ENCODE measurements at regions not wholly inside any gene's neighbourhood (a gene's known extent, or its start where the extent isn't known, plus 50 kb on each side); places are given as distances from the start of the nearest gene placed in this dataset.

- DNase-seq, result no peak
- Histone ChIP-seq H3K27me3 (peaks cover 0 to 74% (median 0%) of the 10 kb centered on the region in 4 donors), H3K4me3 (no peak overlapping the region), H3K27ac (no peak overlapping the region), H3K4me1 (peaks cover 0 to 12% (median 8%) of the 10 kb centered on the region in 3 donors), H3K9me3 (peaks cover 0 to 14% (median 6%) of the 10 kb centered on the region in 3 donors), H3K36me3 (no peaks in the 10 kb centered on the region)
- no peak for TF ChIP-seq CTCF (IDR thresholded peaks at IDR 0.05)
- intact Hi-C loops (cut with DNase I), result no loop called here
- 64 to 68% methylated on average over 1 of the region's 1 CpG for WGBS, 2 donors
These were observed 98.4 kb upstream of the SGIP1 start for GRCh38 chr1:66435541-66435940.

GRCh38 chr1:66436378-66437135 lies 97.4 kb upstream of the SGIP1 start:
- peaks cover 0 to 63% (median 0%) of the 10 kb centered on the region in 4 donors for H3K27me3 ChIP-seq
- WGBS, 2 donors, result 44% methylated on average over 3 to 4 of the region's 4 CpGs
- peaks cover 0 to 4% (median 0%) of the 10 kb centered on the region in 3 donors for H3K9me3 ChIP-seq
- peak overlapping the region in 1 of 4 donors; percentile 25 for H3K27ac ChIP-seq
- no peak for DNase-seq
- intact Hi-C loops (cut with DNase I), result no loop called here
- TF ChIP-seq CTCF (IDR thresholded peaks at IDR 0.05), result peak in 5 of 6 experiments; percentile 29 to 65 (median 52)
- no peak for TF ChIP-seq POLR2A (IDR thresholded peaks at IDR 0.05)
- H3K4me3 ChIP-seq, result no peak overlapping the region
- H3K36me3 ChIP-seq, result no peaks in the 10 kb centered on the region
- peaks cover 0 to 12% (median 8%) of the 10 kb centered on the region in 3 donors for H3K4me1 ChIP-seq

GRCh38 chr1:66437136-66437401 lies 96.9 kb upstream of the SGIP1 start:
- peaks cover 0 to 58% (median 0%) of the 10 kb centered on the region in 4 donors for H3K27me3 ChIP-seq
- peak overlapping the region in 1 of 4 donors; percentile 25 for H3K27ac ChIP-seq
- intact Hi-C loops (cut with DNase I), result no loop called here
- TF ChIP-seq CTCF (IDR thresholded peaks at IDR 0.05) (no peak), POLR2A (IDR thresholded peaks at IDR 0.05) (no peak)
- peaks cover 0 to 12% (median 8%) of the 10 kb centered on the region in 3 donors for H3K4me1 ChIP-seq
- no peak overlapping the region for H3K4me3 ChIP-seq
- H3K36me3 ChIP-seq, result no peaks in the 10 kb centered on the region
- no peak for DNase-seq
- 65 to 90% methylated on average over 2 of the region's 2 CpGs for WGBS, 2 donors
- H3K9me3 ChIP-seq, result no peaks in the 10 kb centered on the region

- Histone ChIP-seq H3K36me3 (no peaks in the 10 kb centered on the region), H3K4me1 (peaks cover 0 to 12% (median 8%) of the 10 kb centered on the region in 3 donors), H3K27me3 (peaks cover 0 to 48% (median 0%) of the 10 kb centered on the region in 4 donors), H3K4me3 (no peak overlapping the region), H3K9me3 (no peaks in the 10 kb centered on the region), H3K27ac (no peak overlapping the region)
- no peak for TF ChIP-seq CTCF (IDR thresholded peaks at IDR 0.05)
- TF ChIP-seq POLR2A (IDR thresholded peaks at IDR 0.05), result no peak
- no peak for DNase-seq
- intact Hi-C loops (cut with DNase I), result no loop called here
- WGBS, 2 donors, result 77 to 79% methylated on average over 1 of the region's 1 CpG
These were observed 95.9 kb upstream of the SGIP1 start for GRCh38 chr1:66438062-66438461.

- Histone ChIP-seq H3K4me1 (peaks cover 0 to 12% (median 8%) of the 10 kb centered on the region in 3 donors), H3K27ac (peak overlapping the region in 1 of 4 donors; percentile 15), H3K36me3 (no peaks in the 10 kb centered on the region), H3K27me3 (peaks cover 0 to 45% (median 0%) of the 10 kb centered on the region in 4 donors), H3K9me3 (no peaks in the 10 kb centered on the region), H3K4me3 (no peak overlapping the region)
- WGBS, 2 donors, result 44 to 62% methylated on average over 7 of the region's 7 CpGs
- TF ChIP-seq CTCF (IDR thresholded peaks at IDR 0.05) (no peak), POLR2A (IDR thresholded peaks at IDR 0.05) (no peak)
- intact Hi-C loops (cut with DNase I), result no loop called here
- no peak for DNase-seq
These were observed 95.5 kb upstream of the SGIP1 start for GRCh38 chr1:66438501-66438900.
